GM03348 (cell line): ENCODE measurements at regions not wholly inside any gene's neighbourhood (a gene's known extent, or its start where the extent isn't known, plus 50 kb on each side); places are given as distances from the start of the nearest gene placed in this dataset.

Experiments
- DNase-seq: peaks from one replicate; pipeline ENCODE4 v3.0.0; 2012; ENCODE audit warnings: low spot score

DNA sequence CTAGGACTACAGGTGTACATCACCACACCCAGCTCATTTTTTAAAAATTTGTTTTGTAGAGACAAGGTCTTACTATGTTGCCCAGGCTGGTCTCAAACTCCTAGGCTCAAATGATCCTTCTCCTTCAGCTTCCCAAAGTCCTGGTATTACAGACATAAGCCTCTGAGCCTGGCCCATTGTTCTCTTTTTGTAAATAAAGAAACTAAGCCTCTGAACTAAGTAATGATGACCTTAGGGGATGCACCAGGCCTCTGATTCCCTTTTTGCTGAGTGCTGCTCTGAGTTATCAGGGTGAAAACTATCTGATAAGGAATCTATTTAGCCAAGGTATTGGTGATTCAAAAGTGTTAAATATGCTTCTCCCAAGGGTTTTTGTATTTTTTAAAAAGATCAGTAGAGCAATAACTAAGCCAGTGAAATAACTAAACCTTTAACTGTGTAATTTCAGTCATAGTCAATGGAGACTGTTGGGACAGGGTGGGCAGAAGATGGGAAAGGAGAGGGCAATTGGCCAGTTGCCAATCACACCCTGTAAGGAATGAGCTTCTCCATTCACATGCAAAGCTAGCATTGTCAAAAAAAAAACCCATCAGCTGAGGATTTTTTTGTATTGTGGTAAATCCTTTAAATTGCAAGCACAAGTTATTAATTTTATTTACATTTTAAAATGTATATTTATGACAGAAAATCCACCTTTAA is 194.8 kb upstream of the PFN2 start:
- no peak for DNase-seq

DNA sequence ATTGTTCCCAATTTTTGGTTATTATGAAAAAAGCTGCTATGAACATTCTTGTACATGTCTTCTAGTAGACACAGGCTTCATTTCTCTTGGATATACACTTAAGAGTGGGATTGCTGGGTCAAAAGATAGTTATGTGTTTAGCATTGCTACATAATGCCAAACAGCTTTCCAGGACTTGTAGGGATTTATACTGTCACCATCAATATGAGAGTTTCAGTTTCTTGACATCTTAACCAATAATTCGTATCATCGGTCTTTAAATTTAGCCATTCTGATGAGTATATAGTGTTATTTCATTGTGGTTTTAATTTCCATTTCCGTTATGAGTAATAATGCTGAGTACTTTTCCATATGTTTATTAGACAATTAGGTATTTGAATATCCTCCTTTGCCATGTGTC is 190.3 kb upstream of the PFN2 start:
- no peak for DNase-seq

DNA sequence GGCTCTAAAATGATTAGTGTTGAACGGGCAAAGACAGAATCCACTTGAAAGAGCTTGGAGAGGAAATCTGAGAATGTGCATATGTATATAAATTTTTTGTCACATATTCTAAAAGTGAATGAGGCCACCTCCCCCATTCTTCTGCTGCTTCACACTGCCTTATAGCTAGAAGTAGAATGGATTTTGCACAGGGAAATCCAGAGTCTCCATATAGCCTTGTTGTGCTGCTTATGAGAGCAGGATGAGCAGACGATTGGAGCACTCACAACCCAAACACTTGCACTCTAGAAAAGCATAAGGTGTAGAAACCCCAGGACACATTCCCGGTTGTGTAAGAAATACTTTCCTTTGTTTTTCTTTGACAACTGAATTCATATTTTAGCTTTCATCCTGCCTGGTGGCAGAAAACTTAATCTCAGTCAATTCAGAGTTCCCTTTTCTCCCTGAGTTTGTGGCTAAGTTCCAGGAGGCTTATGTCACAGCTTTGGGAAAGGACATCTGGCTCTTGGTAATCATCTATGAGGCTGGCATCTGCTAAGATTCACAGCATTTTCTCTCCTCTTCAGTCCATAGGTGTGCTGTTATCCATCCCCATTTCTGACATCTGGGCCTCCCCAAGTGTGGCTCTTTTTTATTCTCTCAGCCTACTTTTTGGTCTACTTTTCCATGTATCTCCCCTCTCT is 188.4 kb upstream of the PFN2 start:
- peak; percentile 11 for DNase-seq

DNA sequence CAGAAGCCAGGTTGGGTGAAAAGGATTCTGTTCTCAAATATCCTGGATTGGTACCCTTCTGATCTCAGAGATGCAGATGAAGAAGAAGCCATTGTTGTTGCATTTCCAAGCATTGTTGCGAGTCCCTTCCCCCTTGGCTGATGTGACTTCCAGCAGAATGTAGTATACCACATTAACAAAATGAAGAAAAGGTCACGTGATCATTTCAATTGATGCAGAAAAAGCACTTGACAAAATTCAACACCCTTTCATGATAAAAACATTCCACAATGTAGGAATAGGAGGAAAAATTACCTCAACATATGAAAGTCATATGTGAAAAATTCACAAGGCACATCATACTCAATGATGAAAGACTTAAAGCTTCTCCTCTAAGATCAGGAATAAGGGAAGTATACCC is 181.9 kb upstream of the PFN2 start:
- no peak for DNase-seq

DNA sequence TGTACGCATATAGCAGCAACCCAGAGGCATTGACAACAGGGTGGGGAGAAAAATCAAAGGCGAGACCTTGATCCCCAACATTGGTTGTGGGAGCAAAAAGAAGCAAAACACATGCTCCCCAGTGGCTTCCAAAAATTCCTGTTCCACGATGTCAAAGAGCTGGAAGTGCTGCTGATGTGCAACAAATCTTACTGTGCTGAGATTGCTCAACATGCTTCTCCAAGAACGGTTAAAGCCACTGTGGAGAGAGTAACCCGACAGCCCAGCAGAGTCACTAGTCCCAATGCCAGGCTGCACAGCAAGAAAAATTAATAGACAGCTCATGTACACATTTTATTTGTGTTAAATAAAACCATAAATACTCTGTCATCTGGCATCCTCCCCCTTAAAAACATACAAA is 179.9 kb upstream of the PFN2 start:
- no peak for DNase-seq

DNA sequence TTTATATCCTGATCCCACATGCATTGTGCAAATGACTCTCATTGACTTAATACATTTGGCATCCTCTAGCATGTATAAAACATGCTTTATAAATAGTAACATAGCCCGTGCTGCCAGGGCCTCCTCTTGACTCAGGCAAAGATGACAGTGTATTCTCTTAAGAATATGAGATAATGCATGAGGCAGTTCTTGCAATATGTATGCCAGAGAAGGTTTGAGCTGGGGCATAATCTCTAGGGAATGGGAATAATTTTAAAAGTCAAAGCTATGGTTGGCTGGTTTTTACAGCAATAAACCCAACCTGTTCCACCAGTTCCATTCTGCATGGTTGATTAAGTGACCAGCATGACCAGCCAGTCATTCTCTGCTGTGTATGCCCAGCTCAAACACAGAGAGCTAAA is 179.0 kb upstream of the PFN2 start:
- peak; percentile 58 for DNase-seq

DNA sequence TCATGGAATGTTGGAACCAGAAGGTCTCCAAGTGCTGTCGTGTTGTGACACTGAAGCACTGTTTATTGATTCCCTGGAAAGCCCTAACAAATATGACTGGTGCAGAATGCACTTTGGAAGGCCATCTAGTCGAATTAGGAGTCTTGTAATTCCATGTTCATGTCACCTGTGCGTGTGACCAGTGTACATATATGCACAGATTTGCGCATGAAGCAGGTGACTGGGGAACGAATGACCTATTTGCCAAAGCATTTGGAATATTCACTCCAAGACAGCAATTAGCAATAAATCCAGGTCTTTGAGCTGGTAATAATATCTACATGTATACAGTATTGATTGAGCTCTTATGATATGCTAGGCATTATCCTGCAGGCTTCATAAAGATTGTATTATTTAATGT is 177.5 kb upstream of the PFN2 start:
- no peak for DNase-seq

DNA sequence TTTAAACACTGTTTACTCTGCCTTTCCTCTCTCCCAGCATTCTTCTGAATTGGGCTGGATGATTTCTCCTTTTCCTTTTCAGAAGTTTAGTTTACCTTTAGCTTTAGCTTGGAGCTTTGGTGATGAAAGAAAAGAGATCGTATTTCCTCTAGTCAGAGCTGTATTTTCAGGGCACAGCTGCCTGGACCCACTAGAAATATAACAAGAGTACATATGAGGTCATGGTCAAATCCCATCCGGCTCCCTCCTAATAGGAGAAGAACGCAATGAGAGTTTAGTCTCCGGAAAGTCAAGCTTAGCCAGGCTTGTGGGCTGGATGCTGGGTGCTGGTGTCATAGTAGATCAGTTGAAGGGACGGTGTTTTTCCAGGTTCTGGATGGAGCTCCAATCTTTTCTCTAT is 177.1 kb upstream of the PFN2 start:
- no peak for DNase-seq

DNA sequence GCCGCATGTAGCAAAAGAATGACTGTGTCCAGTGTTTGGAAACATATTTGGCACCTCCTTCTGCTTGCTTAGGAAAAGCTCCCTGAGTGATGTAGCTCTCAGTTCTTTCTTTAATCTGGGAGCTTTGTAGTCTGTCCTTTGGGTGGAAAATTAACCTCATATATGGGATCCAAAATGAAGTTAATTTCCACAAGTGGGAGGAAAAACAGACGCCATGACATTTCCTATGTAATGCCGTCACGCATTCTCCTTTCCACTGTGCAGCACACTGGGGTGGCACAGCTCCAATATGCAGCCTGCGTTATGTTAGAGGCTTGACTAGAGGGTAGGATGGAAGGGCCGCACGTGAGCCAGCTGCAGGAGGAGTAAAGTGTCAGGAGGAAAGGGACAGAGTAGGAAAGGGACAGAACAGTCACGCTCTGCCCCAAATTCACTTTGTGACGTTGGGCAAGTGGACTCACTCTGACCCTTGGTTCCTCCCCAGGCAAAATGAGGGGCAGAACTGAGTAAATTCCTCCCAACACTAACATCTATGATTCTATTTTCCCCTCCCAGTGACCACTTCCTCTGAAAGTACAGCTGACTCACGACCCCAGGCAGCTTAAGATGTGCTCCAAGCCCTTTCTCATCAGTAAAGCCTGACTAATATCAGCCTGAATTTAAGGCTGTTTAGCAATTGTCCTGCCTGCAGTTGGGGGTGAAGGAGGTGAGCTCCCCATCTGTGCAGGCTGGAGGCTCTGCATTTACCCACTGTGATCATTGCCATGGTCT is 176.5 kb upstream of the PFN2 start:
- DNase-seq: peak; percentile 68

DNA sequence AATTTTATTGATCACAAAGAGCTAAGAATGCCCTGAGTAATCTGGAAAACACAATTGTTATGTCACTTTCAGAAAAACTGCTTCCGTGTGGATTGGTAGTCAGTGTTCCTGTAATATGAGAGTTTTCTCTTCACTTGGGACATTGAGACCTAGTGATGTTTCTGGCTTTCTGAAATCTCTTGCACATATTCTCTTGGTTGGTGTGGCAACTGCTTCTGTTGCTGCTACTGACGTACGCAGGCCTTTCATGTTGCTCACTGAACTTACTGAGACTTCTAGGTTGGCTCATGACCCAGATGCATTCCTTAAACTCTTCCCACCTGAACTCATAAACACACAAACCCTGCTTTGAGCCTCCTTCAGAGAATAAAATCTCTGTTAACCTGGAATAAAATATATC is 175.0 kb upstream of the PFN2 start:
- DNase-seq: no peak

DNA sequence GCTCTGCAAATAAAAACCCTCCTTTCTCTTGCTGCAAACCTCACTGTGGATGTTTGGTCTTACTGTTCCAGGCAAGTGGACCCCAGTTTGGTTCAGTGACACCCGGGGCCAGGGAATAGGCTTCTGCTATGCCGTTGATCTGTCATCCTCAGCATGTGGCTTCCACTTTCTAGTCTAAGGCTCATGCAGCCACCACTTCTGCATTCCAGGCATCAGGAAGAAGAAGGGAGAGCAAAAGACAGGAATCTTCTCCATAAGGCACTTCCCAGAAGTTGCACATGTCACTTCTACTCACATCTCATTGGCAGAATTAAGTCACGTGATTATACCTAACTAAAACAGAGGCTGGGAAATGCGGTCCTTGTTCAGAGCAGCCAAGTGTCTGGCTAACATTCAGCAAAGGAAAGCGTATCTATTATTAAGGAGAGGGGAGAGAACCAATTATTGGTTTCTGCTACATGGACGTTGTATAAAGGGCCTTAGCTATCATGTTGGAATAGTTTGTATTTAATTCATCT is 173.6 kb upstream of the PFN2 start:
- DNase-seq: no peak

DNA sequence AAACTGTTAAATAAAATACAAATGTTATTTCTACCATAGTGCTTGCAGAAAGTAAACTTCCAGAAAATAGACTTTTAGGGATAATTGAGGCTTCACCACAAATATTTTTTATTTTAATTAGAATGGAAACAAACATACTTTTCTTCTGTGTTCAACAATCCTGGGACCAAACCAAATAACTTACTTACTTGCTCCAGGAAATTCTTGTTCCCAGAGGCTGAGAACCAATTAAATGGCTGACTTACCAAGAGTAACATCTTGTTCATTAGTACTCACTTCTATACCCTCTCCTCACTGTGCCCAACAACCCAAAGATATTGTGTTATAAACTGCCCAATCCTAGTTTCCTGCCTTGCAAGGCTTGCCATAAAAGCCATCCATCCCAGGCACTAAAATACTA is 172.2 kb upstream of the PFN2 start:
- no peak for DNase-seq

DNA sequence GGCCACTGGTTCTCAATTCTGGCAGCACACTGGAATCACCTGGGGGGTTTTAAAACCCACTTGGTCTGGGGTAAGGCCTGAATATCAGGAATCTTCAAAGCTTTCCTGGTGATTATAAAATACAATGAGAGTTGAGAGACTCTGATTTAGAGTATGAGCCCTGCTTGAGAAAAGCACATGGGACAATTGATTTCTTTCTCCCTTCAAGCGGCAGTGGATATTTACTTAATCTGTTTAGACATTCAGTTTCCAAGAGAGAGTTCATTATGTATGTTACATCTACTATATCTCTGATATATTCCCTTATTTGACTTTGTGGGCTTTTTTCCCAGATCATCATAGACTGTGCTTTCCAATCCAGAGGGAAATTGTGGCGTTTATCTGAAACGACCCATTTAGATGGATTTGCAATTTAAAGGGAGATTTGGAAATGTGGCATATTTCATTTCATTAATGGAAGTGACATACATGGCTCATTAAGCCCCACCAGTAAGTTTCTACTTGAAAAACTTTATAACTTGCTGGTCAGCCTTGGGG is 171.2 kb upstream of the PFN2 start:
- no peak for DNase-seq

DNA sequence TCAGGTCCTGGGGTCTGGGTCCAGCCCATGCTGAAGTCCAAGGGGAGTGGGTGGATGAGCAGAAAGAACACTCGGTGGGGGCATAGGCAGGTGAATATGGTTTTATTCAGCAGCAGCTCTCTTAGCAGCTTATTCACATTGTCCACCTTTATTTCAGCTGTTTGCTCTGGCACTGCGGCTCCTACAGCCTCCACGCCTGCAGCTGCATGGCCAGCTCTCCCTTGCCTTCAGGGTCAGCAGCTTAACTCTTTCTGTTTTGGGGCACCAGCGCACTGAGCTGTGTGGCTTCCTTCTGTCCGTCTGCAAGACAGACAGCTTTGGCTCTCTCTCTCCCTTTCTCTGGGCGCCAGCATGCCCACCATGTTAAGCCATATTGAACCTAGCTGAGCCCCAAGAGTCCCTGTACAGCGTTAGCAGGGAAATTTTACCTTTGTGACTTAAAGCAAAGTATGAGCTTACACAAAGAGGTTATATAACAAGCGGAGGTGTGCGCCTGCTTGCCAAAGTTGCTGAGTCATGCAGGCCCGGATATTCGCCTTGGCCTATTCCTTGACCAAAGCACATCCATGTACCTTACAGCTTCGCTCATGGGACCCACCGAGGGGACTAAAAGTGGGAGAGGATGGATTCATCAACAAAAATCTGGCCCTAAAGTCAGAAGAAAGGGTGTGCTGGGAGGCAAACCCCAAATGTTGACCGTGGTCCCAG is 170.1 kb upstream of the PFN2 start:
- DNase-seq: no peak

DNA sequence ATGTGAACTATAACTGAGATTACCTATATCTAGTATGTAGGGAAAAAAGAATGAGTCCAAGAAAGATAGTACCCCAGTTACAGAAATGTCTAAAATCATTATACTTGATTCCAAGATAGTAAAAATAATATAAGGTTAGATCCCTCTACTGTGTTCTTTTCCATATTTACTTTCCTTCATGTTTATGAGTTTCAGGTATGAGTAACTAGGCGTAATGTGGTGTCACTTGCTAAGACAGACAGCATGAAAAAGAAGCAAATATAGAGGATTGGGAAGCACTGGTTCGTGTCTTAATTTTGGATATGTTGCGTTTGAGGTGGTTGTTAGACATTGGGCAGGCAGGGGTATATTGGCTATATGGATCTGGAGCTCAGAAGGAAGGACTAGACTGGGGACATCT is 168.1 kb upstream of the PFN2 start:
- no peak for DNase-seq

DNA sequence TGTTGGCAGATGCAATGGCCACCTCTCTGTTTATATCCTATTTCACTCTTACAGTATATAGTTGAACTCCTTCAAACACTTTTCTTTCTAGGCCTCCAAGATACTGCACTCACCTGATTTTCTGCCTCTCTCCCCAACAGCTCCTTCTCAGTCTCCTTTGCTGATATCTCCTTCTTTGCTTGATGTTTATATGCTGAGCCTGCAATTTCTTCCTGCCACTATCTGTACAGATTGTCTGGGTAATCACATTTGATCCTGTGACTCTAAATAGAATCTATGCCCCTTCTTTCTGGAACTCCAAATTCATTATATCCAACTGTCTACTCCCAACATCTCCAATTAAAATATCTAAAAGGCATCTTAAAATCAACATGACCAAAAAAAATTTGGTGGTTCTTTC is 165.5 kb upstream of the PFN2 start:
- no peak for DNase-seq

DNA sequence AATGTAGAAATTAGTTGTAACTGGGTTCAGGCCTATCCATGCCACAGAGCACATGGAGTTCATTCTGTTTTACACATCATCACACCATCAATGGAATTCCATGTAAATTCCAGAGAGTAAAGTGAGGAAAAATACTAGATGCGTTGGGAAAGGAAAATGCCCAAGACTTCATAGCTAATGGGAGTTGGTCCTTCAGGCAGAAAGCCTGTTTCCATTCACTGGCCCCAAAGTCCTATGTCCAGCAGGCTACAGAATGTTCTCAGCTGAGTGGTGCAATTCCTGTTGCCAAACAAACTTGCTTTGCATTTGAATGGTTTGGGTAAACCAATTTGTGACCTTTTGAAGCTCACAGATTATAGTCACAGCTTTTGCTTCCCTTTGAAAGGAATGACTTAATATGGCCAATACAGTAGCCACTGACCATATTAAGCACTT is 164.6 kb upstream of the PFN2 start:
- peak; percentile 52 for DNase-seq

DNA sequence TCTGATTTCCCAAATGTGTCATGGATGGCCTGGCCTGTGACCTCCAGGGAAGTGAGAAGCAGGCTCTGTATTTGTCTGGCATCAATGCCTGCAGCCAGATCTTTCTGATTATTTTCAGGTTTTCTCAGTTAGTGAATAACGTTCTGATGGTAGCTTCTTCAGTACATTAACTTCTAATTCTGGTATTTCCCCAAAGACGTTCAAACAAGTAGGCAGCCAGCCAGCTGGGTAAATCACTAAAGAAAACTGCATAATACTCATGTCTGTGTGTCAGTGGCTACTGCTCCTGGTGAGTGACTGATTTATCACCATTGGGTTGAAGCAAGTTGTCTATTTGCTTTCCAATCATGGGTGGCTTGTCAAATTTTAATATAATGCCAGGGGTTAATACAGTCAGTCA is 162.6 kb upstream of the PFN2 start:
- no peak for DNase-seq

DNA sequence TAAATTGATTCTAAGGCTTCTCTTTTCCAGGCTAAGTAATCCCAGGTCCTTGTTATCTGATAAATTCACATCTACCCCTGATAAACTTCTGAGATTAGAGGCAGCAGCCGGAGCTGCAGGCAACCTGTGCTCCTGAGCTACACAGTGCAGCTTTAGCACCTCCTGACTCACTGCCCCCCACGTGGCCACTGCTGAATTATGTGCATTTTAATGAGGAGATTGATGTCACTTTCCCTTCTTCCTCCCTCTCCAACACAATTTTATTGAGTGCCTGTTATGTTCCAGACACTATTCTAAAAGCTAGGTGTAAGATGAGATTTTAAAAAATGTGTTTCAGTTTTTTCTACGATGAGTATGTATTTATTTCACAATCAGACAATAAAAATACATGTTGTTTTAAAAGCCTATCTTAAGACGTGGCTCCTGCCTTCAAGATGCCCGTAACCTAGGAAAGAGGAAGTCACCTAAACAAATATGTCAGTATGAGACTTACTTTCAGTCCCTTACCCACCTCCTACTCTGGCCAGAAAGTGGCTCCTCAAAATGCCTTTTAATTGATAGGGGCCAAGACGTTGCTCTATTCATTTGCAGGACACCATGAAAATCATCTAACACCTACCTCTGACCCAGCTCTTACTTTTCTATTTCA is 161.5 kb upstream of the PFN2 start:
- DNase-seq: no peak

DNA sequence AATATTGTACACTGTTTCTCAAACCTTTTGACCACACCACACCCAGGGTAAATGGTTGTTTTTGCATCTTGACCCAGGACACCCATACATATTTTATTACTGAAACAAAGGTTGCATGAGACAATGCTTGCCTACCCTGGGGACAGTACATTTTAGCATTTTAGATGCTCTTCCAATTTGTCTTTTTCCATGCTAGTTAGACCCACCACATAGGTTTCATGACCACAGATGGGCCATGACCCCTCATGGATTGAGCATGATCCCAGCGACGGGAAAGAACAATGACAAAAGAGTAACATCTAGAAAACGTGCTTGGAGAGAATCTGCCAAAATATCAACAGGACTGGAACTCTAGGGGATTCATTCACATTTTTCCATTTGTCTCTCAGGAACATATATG is 161.0 kb upstream of the PFN2 start:
- DNase-seq: no peak

DNA sequence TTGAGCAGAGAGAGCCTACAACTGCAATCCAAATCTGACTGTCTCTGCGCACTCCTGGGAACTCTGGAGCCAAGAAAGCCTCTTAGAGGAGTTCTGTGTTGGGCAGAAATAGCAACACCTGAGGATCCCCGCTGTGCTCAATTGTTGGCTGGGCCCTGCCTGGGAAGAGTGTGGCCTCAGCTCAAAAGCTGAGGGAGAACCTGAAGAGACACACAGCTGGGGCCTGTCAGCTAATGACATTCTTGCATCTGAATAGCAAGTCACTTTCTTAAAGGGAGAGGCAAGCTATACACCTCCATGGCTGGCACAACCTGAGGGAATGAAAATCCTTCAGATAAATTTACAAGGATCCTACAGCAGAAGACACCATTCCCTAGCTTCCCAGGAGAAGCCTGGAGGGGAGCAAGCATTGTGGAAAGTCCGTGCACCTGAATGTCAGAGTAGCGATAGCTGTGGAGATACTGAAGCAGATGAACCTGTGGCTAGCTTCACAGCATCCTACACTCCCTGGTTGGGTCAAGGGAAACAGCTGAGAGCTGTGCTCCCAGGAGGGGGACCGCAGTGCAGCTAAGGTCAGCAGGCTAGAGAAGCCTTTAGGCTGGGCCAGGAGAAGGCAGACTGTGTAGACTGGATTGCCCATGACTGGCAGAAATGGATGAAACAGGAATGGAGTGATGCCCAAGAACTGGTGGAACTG is 159.9 kb upstream of the PFN2 start:
- DNase-seq: no peak
